Natural killer cell (primary cell): ENCODE measurements at regions not wholly inside any gene's neighbourhood (a gene's known extent, or its start where the extent isn't known, plus 50 kb on each side); places are given as distances from the start of the nearest gene placed in this dataset.

Experiments
- ATAC-seq, 3 donors: fragments of 150-1000 bp in 2 of 3; fragments of 200-7000 bp in 1 of 3; cut with Tn5 transposase; 1 replicate in 1 of 3; 2 replicates in 2 of 3; pipeline ENCODE4 v1.10.0; 2021; ENCODE audit warnings: mild to moderate bottlenecking in 2 of 3, moderate library complexity in 2 of 3
- DNase-seq, 2 donors: peaks; one replicate each; pipeline versions ENCODE4 v3.0.0 to v3.0.0-alpha.2; 2013 to 2021; ENCODE audit warnings: mixed read lengths in 1 of 2
- H3K27ac ChIP-seq: one replicate; pipeline ENCODE4 v1.5.1; 2013; ENCODE audit warnings: mild to moderate bottlenecking, low read length
- H3K27me3 ChIP-seq: one replicate; pipeline ENCODE4 v1.6.1; 2013; ENCODE audit warnings: low read length; ENCODE audit not compliant: control insufficient read depth, insufficient read depth
- H3K36me3 ChIP-seq: one replicate; pipeline ENCODE4 v1.6.1; 2013; ENCODE audit warnings: low read length; ENCODE audit not compliant: control insufficient read depth, insufficient read depth
- H3K4me1 ChIP-seq: one replicate; pipeline ENCODE4 v1.6.1; 2013; ENCODE audit warnings: low read length; ENCODE audit not compliant: control insufficient read depth, insufficient read depth
- H3K4me3 ChIP-seq: one replicate; pipeline ENCODE4 v1.5.1; 2013; ENCODE audit warnings: low read length
- H3K9me3 ChIP-seq: one replicate; pipeline ENCODE4 v1.6.1; 2013; ENCODE audit warnings: low read length; ENCODE audit not compliant: control insufficient read depth, insufficient read depth
- H3K27ac Mint-ChIP-seq, 2 donors: one replicate each; pipeline ENCODE4 v1.8.0; 2022; ENCODE audit warnings: mild to moderate bottlenecking in 2 of 2, mixed read lengths in 2 of 2, moderate library complexity in 1 of 2
- H3K27me3 Mint-ChIP-seq, 2 donors: one replicate each; pipeline ENCODE4 v1.8.0; 2022; ENCODE audit warnings: low read depth in 2 of 2, mixed read lengths in 2 of 2
- H3K36me3 Mint-ChIP-seq: one replicate; pipeline ENCODE4 v1.8.0; 2022; ENCODE audit warnings: mixed read lengths
- H3K4me1 Mint-ChIP-seq, 2 donors: one replicate each; pipeline ENCODE4 v1.8.0; 2022; ENCODE audit warnings: mixed read lengths in 2 of 2
- H3K4me3 Mint-ChIP-seq: one replicate; pipeline ENCODE4 v1.8.0; 2022; ENCODE audit warnings: mild to moderate bottlenecking, moderate library complexity, mixed read lengths
- H3K9me3 Mint-ChIP-seq, 2 donors: one replicate each; pipeline ENCODE4 v1.8.0; 2022; ENCODE audit warnings: mixed read lengths in 2 of 2
- WGBS: methylation state at CpG from one replicate; pipeline ENCODE4 v1.1.7; 2013; ENCODE audit warnings: missing lambda C conversion rate; ENCODE audit not compliant: insufficient coverage; 5-methylcytosine and 5-hydroxymethylcytosine counted together
- intact Hi-C: fragments of 100-400 bp; cut with micrococcal nuclease; formaldehyde crosslinking; loops from one replicate; pipeline ENCODE4 v1.14.2; 2022
- TF ChIP-seq, protein P1 (sequence below): fragments of 200-600 bp; IDR thresholded peaks from one replicate; pipeline ENCODE4 v1.8.0; 2022; ENCODE audit warnings: antibody characterized with exemption

DNA sequence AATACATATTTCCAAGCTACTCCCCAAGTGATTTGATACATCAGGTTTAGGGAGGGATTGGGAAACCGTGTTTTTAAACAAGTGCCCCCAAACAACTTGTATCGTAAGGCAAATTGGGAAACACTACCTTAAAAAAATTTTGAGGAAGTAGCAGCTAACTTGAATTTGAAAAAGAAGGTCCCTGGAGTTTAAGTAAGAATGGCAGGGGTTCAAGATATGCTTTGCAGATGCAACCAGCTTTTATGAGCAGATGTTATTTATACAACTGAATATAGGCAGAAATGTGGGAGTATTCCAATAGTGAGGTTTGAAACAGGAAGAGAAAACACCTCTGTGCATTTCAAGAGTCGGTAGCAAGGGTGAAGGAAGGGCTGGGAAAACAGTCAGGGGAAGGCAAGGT is 139.6 kb downstream of the IL20RB start:
- TF ChIP-seq, protein P1, sequence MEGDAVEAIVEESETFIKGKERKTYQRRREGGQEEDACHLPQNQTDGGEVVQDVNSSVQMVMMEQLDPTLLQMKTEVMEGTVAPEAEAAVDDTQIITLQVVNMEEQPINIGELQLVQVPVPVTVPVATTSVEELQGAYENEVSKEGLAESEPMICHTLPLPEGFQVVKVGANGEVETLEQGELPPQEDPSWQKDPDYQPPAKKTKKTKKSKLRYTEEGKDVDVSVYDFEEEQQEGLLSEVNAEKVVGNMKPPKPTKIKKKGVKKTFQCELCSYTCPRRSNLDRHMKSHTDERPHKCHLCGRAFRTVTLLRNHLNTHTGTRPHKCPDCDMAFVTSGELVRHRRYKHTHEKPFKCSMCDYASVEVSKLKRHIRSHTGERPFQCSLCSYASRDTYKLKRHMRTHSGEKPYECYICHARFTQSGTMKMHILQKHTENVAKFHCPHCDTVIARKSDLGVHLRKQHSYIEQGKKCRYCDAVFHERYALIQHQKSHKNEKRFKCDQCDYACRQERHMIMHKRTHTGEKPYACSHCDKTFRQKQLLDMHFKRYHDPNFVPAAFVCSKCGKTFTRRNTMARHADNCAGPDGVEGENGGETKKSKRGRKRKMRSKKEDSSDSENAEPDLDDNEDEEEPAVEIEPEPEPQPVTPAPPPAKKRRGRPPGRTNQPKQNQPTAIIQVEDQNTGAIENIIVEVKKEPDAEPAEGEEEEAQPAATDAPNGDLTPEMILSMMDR, result no peak
- H3K9me3 ChIP-seq, result no peaks in the 10 kb centered on the region
- no peak for DNase-seq
- no peaks in the 10 kb centered on the region for H3K4me1 ChIP-seq
- no peak overlapping the region for H3K4me3 ChIP-seq
- Mint-ChIP-seq H3K36me3 (no peaks in the 10 kb centered on the region), H3K4me1 (no peaks in the 10 kb centered on the region), H3K9me3 (no peaks in the 10 kb centered on the region), H3K4me3 (no peak overlapping the region), H3K27ac (no peak overlapping the region), H3K27me3 (peaks cover 13 to 27% of the 10 kb centered on the region in 2 donors)
- no peak for ATAC-seq
- no peak overlapping the region for H3K27ac ChIP-seq
- no peaks in the 10 kb centered on the region for H3K36me3 ChIP-seq
- WGBS, result 23% methylated on average over 3 of the region's 3 CpGs
- intact Hi-C loops, result no loop called here
- peaks cover 3% of the 10 kb centered on the region for H3K27me3 ChIP-seq

DNA sequence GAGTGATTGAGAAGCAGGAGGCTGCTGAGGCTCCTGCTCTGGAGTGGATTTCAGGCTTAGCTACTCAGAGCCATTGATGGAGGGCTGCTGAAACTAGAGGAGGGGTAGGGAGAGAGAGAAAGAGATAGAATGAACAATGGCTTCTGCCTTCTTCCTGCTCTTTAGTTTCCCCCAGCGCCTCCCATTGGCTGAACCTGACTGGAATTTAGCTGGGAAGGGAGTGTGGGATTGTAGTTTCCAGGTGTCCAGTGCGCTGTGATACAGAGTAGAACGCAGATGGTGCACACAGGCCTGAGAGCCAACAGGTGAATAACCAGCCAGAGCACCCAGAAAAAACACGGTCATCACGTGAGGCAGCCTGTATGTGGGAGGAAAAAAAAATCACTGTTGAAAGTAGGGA is 140.1 kb downstream of the IL20RB start:
- Histone ChIP-seq H3K4me1 (no peaks in the 10 kb centered on the region), H3K4me3 (no peak overlapping the region), H3K27ac (no peak overlapping the region), H3K27me3 (peaks cover 3% of the 10 kb centered on the region), H3K9me3 (no peaks in the 10 kb centered on the region), H3K36me3 (no peaks in the 10 kb centered on the region)
- Mint-ChIP-seq H3K27ac (no peak overlapping the region), H3K4me3 (no peak overlapping the region), H3K36me3 (no peaks in the 10 kb centered on the region), H3K27me3 (peaks cover 11 to 27% of the 10 kb centered on the region in 2 donors), H3K4me1 (no peaks in the 10 kb centered on the region), H3K9me3 (no peaks in the 10 kb centered on the region)
- 86% methylated on average over 5 of the region's 5 CpGs for WGBS
- ATAC-seq (no peak), DNase-seq (no peak)
- intact Hi-C loops, result no loop called here
- TF ChIP-seq, protein P1, result no peak

DNA sequence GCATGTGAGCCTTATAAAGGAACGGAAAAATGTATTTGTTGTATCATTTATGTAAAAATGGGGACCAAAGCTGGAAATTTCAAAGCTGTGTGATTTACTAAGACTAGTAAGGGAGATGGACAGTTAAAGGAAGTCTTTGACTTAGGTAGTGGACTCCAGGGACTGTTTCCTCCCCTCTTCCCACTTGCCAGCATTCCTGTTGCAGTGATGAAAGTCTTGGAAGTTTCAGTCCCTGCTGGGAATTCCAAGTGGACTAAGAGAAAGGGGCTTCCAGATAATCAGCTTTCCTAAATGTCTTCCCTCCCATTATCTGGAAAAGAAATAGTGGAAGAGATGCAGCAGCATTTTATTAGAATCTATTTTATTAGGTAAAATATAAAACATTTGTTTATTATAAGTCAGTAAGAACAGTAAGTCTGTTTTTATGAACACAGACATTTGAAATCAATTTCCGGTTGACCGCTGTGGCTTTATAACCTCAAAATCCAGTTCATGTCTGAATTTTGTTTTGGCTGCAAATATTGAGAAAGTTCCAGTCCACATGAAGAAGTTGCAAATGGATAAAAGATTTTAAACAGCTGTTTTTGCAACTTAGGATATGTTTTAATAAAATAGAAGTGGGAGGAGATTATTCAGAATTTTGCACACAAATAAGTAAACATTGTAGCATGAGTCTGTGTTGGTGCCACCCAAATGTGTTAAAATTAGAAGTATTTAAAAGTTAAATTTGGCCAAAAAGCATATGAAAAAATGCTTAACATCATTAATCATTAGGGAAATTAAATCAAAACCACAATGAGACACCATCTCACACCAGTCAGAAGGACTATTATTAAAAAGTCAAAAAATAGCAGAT is 141.8 kb downstream of the IL20RB start:
- ATAC-seq, result no peak
- no peak for DNase-seq
- TF ChIP-seq, protein P1, result no peak
- no peaks in the 10 kb centered on the region for H3K4me1 ChIP-seq
- WGBS, result 91% methylated on average over 3 of the region's 3 CpGs
- no peak overlapping the region for H3K4me3 Mint-ChIP-seq
- H3K27ac ChIP-seq, result no peak overlapping the region
- H3K27me3 ChIP-seq, result peaks cover 3% of the 10 kb centered on the region
- H3K27me3 Mint-ChIP-seq, result peaks cover 9 to 22% of the 10 kb centered on the region in 2 donors
- H3K4me3 ChIP-seq, result no peak overlapping the region
- H3K36me3 ChIP-seq, result no peaks in the 10 kb centered on the region
- no peak overlapping the region for H3K27ac Mint-ChIP-seq
- intact Hi-C loops, result loop anchor here (10.0 kb wide), 1 partner anchor 845 kb away; no protein-coding TSS in a partner anchor
- no peaks in the 10 kb centered on the region for H3K36me3 Mint-ChIP-seq
- H3K9me3 Mint-ChIP-seq, result no peaks in the 10 kb centered on the region
- no peaks in the 10 kb centered on the region for H3K4me1 Mint-ChIP-seq
- H3K9me3 ChIP-seq, result no peaks in the 10 kb centered on the region

DNA sequence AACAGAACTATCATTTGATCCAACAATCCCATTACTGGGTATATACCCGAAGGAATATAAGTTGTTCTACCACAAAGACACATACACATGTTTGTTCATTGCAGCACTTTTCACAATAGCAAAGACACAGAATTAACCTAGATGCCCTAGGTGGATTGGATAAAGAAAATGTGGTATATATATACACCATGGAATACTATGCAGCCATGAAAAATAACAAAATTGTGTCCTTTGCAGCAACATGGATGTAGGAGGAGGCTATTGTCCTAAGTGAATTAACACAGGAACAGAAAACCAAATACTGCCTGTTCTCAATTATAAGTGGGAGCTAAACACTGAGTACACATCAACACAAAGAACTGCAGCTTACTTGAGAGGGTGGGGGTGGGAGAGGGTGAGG is 142.5 kb downstream of the IL20RB start:
- Histone ChIP-seq H3K4me1 (no peaks in the 10 kb centered on the region), H3K36me3 (no peaks in the 10 kb centered on the region), H3K4me3 (no peak overlapping the region), H3K27me3 (peaks cover 3% of the 10 kb centered on the region), H3K27ac (no peak overlapping the region), H3K9me3 (no peaks in the 10 kb centered on the region)
- Mint-ChIP-seq H3K4me3 (no peak overlapping the region), H3K27me3 (peaks cover 9 to 22% of the 10 kb centered on the region in 2 donors), H3K27ac (no peak overlapping the region), H3K9me3 (no peaks in the 10 kb centered on the region), H3K36me3 (no peaks in the 10 kb centered on the region), H3K4me1 (no peaks in the 10 kb centered on the region)
- intact Hi-C loops, result loop anchor here (10.0 kb wide), 1 partner anchor 844 kb away; no protein-coding TSS in a partner anchor
- ATAC-seq, result no peak
- no peak for DNase-seq
- WGBS, result 92% methylated on average over 1 of the region's 1 CpG
- TF ChIP-seq, protein P1, result no peak
